H9 (cell line): ENCODE measurements at regions not wholly inside any gene's neighbourhood (a gene's known extent, or its start where the extent isn't known, plus 50 kb on each side); places are given as distances from the start of the nearest gene placed in this dataset.
A peak's percentile ranks its signal among the peaks of the same experiment; 100 is the strongest.

Experiments
- DNase-seq: peaks from one replicate; pipeline ENCODE4 v3.0.0-alpha.2; 2017
- H2AFZ ChIP-seq: one replicate; pipeline ENCODE4 v1.6.1; 2013; ENCODE audit warnings: mild to moderate bottlenecking, low read length, control low read depth, moderate library complexity
- H2AK5ac ChIP-seq: 2 replicates; pipeline ENCODE4 v1.6.1; 2013; ENCODE audit warnings: low read length, control low read depth, mixed read lengths; ENCODE audit not compliant: insufficient read length
- H2BK120ac ChIP-seq: one replicate; pipeline ENCODE4 v1.6.1; 2013; ENCODE audit warnings: low read depth, mild to moderate bottlenecking, low read length, control low read depth, inconsistent platforms; ENCODE audit not compliant: poor library complexity, severe bottlenecking
- H2BK12ac ChIP-seq: 2 replicates; pipeline ENCODE4 v1.6.1; 2013; ENCODE audit warnings: low read length, control low read depth, mixed read lengths, low read depth; ENCODE audit not compliant: insufficient read length
- H2BK15ac ChIP-seq: 2 replicates; pipeline ENCODE4 v1.6.1; 2013; ENCODE audit warnings: low read depth, low read length, control low read depth
- H2BK20ac ChIP-seq: one replicate; pipeline ENCODE4 v1.6.1; 2013; ENCODE audit warnings: low read depth, mild to moderate bottlenecking, low read length, control low read depth, inconsistent platforms; ENCODE audit not compliant: poor library complexity, severe bottlenecking
- H2BK5ac ChIP-seq: 2 replicates; pipeline ENCODE4 v1.6.1; 2013; ENCODE audit warnings: low read length, control low read depth, mixed read lengths; ENCODE audit not compliant: insufficient read length
- H3K14ac ChIP-seq: 2 replicates; pipeline ENCODE4 v1.6.1; 2013; ENCODE audit warnings: low read length, control low read depth; ENCODE audit not compliant: insufficient read depth
- H3K18ac ChIP-seq: 2 replicates; pipeline ENCODE4 v1.6.1; 2013; ENCODE audit warnings: low read depth, mild to moderate bottlenecking, mixed read lengths, low read length, control low read depth; ENCODE audit not compliant: insufficient read length
- H3K23ac ChIP-seq: 2 replicates; pipeline ENCODE4 v1.6.1; 2013; ENCODE audit warnings: low read length, control low read depth, mixed read lengths, low read depth; ENCODE audit not compliant: insufficient read length
- H3K23me2 ChIP-seq: 2 replicates; pipeline ENCODE4 v1.6.1; 2013; ENCODE audit warnings: low read depth, mild to moderate bottlenecking, mixed read lengths, low read length, control low read depth; ENCODE audit not compliant: insufficient read length, poor library complexity, severe bottlenecking
- H3K27ac ChIP-seq: 2 replicates; pipeline ENCODE4 v1.5.1; 2013; ENCODE audit warnings: low read length, control low read depth, mixed read lengths, low read depth; ENCODE audit not compliant: insufficient read length
- H3K27me3 ChIP-seq: 2 replicates; pipeline ENCODE4 v1.6.1; 2013; ENCODE audit warnings: low read length, control low read depth, inconsistent platforms; ENCODE audit not compliant: insufficient read depth
- H3K4ac ChIP-seq: 2 replicates; pipeline ENCODE4 v1.6.1; 2013; ENCODE audit warnings: low read depth, mild to moderate bottlenecking, control low read depth, inconsistent platforms, low read length, moderate library complexity
- H3K4me1 ChIP-seq: 2 replicates; pipeline ENCODE4 v1.6.1; 2013; ENCODE audit warnings: low read length, control low read depth, inconsistent platforms; ENCODE audit not compliant: insufficient read depth
- H3K4me2 ChIP-seq: 2 replicates; pipeline ENCODE4 v1.6.1; 2013; ENCODE audit warnings: low read length, control low read depth, mixed read lengths; ENCODE audit not compliant: insufficient read length, insufficient read depth
- H3K56ac ChIP-seq: 2 replicates; pipeline ENCODE4 v1.6.1; 2013; ENCODE audit warnings: low read depth, mild to moderate bottlenecking, mixed read lengths, low read length, control low read depth; ENCODE audit not compliant: insufficient read length
- H3K79me1 ChIP-seq: 2 replicates; pipeline ENCODE4 v1.6.1; 2013; ENCODE audit warnings: low read depth, mild to moderate bottlenecking, moderate library complexity, low read length, control low read depth, inconsistent platforms; ENCODE audit not compliant: insufficient read depth, poor library complexity, severe bottlenecking
- H3K79me2 ChIP-seq: 2 replicates; pipeline ENCODE4 v1.6.1; 2013; ENCODE audit warnings: low read length, control low read depth, inconsistent platforms; ENCODE audit not compliant: insufficient read depth
- H3K9ac ChIP-seq: 2 replicates; pipeline ENCODE4 v1.6.1; 2013; ENCODE audit warnings: low read length, control low read depth, mixed read lengths; ENCODE audit not compliant: insufficient read length; ENCODE audit errors: extremely low read depth
- H3K9me3 ChIP-seq: one replicate; pipeline ENCODE4 v1.6.1; 2013; ENCODE audit warnings: low read depth, low read length, inconsistent platforms; ENCODE audit not compliant: control insufficient read depth
- H3T11ph ChIP-seq: one replicate; pipeline ENCODE4 v1.6.1; 2013; ENCODE audit warnings: mild to moderate bottlenecking, low read length, control low read depth, inconsistent platforms
- H4K20me1 ChIP-seq: one replicate; pipeline ENCODE4 v1.6.1; 2013; ENCODE audit not compliant: control insufficient read depth, insufficient read length, insufficient read depth
- H4K5ac ChIP-seq: 2 replicates; pipeline ENCODE4 v1.6.1; 2013; ENCODE audit warnings: low read depth, mild to moderate bottlenecking, mixed read lengths, low read length, control low read depth; ENCODE audit not compliant: insufficient read length
- H4K8ac ChIP-seq: replicated peaks from 2 replicates; pipeline ENCODE4 v1.6.1; 2013; ENCODE audit warnings: low read length, control low read depth, mixed read lengths, low read depth; ENCODE audit not compliant: insufficient read length
- H4K91ac ChIP-seq: 2 replicates; pipeline ENCODE4 v1.6.1; 2013; ENCODE audit warnings: low read depth, mild to moderate bottlenecking, moderate library complexity, mixed read lengths, low read length, control low read depth; ENCODE audit not compliant: insufficient read length
- H3K27ac Mint-ChIP-seq, 3 experiments: 2 replicates in 2 of 3; 3 replicates in 1 of 3; pipeline ENCODE4 v1.8.0; 2020 to 2021; ENCODE audit warnings: mixed read lengths in 3 of 3, mild to moderate bottlenecking in 1 of 3, moderate library complexity in 1 of 3
- H3K27me3 Mint-ChIP-seq: 2 replicates; pipeline ENCODE4 v1.8.0; 2021; ENCODE audit warnings: low read depth, mild to moderate bottlenecking, moderate library complexity, mixed read lengths
- H3K36me3 Mint-ChIP-seq, 3 experiments: 2 replicates in 2 of 3; 3 replicates in 1 of 3; pipeline ENCODE4 v1.8.0; 2020 to 2021; ENCODE audit warnings: low read depth in 3 of 3, mixed read lengths in 3 of 3; ENCODE audit not compliant: insufficient read depth in 1 of 3
- H3K4me1 Mint-ChIP-seq, 2 experiments: 2 replicates each; pipeline ENCODE4 v1.8.0; 2020; ENCODE audit warnings: mixed read lengths in 2 of 2
- H3K4me3 Mint-ChIP-seq, 2 experiments: 2 replicates in 1 of 2; 3 replicates in 1 of 2; pipeline ENCODE4 v1.8.0; 2020 to 2021; ENCODE audit warnings: mild to moderate bottlenecking in 2 of 2, mixed read lengths in 2 of 2, moderate library complexity in 1 of 2
- H3K9me3 Mint-ChIP-seq, 2 experiments: 2 replicates in 1 of 2; 3 replicates in 1 of 2; pipeline ENCODE4 v1.8.0; 2020; ENCODE audit warnings: mild to moderate bottlenecking in 2 of 2, mixed read lengths in 2 of 2, moderate library complexity in 1 of 2
- WGBS: extraction: QIAGEN DNeasy Blood & Tissue Kit; methylation state at CpG from one replicate; pipeline ENCODE4 v1.1.7; 2013; ENCODE audit warnings: missing lambda C conversion rate, low lambda C conversion rate, mixed read lengths; ENCODE audit not compliant: insufficient read length; ENCODE audit errors: extremely low coverage; 5-methylcytosine and 5-hydroxymethylcytosine counted together
- TF ChIP-seq, protein P1 (sequence below): fragments of 200-600 bp; sonication (generic); conservative IDR thresholded peaks from 3 replicates; pipeline ENCODE4 v1.8.0; 2021; ENCODE audit warnings: antibody characterized with exemption, mild to moderate bottlenecking

GRCh38 chr2:129877795-129878775 lies 101.4 kb upstream of the RAB6C start:
- no peaks in the 10 kb centered on the region for H3K36me3 Mint-ChIP-seq
- H3K23me2 ChIP-seq: peaks cover 4% of the 10 kb centered on the region
- no peaks in the 10 kb centered on the region for H3K9me3 ChIP-seq
- H3K18ac ChIP-seq: no peak overlapping the region
- H4K5ac ChIP-seq: no peak overlapping the region
- H3K9ac ChIP-seq: no peak overlapping the region
- no peaks in the 10 kb centered on the region for H3K79me1 ChIP-seq
- no peak overlapping the region for H2AK5ac ChIP-seq
- H4K91ac ChIP-seq: no peak overlapping the region
- peak overlapping the region; percentile 67 to 77 for H3K4me3 Mint-ChIP-seq
- no peaks in the 10 kb centered on the region for H3K27me3 ChIP-seq
- no peak overlapping the region for H3K27ac ChIP-seq
- no peak overlapping the region for H3K4ac ChIP-seq
- H2BK15ac ChIP-seq: no peak overlapping the region
- DNase-seq: peak; percentile 43
- H2BK120ac ChIP-seq: no peak overlapping the region
- peaks cover 4% of the 10 kb centered on the region for H3K27me3 Mint-ChIP-seq
- no peak overlapping the region for H2AFZ ChIP-seq
- H3K27ac Mint-ChIP-seq: peak overlapping the region in 1 of 3 experiments; percentile 55; a peak in 1 of 7 replicates
- H2BK12ac ChIP-seq: no peak overlapping the region
- no peaks in the 10 kb centered on the region for H3K4me1 ChIP-seq
- peak overlapping the region; percentile 61 for H3K4me2 ChIP-seq
- TF ChIP-seq, protein P1, sequence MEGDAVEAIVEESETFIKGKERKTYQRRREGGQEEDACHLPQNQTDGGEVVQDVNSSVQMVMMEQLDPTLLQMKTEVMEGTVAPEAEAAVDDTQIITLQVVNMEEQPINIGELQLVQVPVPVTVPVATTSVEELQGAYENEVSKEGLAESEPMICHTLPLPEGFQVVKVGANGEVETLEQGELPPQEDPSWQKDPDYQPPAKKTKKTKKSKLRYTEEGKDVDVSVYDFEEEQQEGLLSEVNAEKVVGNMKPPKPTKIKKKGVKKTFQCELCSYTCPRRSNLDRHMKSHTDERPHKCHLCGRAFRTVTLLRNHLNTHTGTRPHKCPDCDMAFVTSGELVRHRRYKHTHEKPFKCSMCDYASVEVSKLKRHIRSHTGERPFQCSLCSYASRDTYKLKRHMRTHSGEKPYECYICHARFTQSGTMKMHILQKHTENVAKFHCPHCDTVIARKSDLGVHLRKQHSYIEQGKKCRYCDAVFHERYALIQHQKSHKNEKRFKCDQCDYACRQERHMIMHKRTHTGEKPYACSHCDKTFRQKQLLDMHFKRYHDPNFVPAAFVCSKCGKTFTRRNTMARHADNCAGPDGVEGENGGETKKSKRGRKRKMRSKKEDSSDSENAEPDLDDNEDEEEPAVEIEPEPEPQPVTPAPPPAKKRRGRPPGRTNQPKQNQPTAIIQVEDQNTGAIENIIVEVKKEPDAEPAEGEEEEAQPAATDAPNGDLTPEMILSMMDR: no peak
- no peak overlapping the region for H3K14ac ChIP-seq
- H4K8ac ChIP-seq: no peak overlapping the region
- H3T11ph ChIP-seq: no peak overlapping the region
- H3K79me2 ChIP-seq: no peaks in the 10 kb centered on the region
- WGBS: no CpG with 5 or more reads among the region's 50 CpGs
- H3K9me3 Mint-ChIP-seq: no peaks in the 10 kb centered on the region
- H2BK5ac ChIP-seq: no peak overlapping the region
- H4K20me1 ChIP-seq: no peaks in the 10 kb centered on the region
- peaks cover 9 to 11% of the 10 kb centered on the region in 2 experiments for H3K4me1 Mint-ChIP-seq
- no peak overlapping the region for H2BK20ac ChIP-seq
- no peak overlapping the region for H3K23ac ChIP-seq
- H3K56ac ChIP-seq: no peak overlapping the region
